ENCODE measurements at regions not wholly inside any gene's neighbourhood (a gene's known extent, or its start where the extent isn't known, plus 50 kb on each side); places are given as distances from the start of the nearest gene placed in this dataset.

DNA sequence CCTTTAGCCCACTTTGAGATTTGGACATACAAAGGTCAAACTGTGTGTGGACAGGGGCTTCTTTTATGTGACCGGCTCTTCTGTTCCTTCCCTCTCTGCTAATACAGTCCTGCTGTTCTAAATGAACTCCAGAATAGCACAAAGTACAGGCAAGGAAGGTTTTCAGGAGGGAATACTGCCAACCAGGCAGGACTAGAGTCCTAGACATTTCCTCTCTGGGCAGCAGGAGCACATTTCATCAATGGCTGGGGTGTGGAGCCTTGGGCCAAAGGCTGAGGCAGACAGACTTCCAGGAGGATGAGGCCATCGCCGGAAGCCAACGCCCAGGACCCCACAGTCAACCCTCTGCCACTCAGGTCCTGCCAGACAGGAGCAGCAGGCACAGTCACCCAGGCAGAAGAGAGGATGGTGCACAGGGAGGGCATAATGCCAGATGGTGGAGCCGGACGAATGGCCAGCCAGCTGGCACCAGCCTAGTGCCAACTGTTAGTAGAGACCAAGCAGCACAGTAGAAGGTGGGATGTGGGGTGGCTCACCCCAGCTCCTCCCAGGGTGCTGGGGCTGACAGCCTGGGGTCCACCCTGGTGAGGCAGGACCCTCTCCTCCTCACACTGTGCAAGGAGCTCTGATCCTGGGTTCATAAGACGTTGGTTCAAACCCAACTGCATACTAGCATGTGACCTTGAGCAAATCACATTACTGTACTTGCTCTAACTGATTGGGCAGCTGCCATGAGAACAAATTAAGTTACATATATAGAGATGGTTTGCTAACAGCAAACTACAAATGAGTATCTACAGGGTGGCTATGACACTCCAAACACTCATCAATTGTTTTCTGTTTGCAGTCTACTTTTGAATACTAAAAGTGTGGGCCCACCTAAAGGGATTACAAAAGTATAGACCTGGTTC lies 410.7 kb downstream of the SIPA1L2 start:
- Mint-ChIP-seq H3K4me3 (ENCODE audit: unreplicated experiment) (no peak overlapping the region), H3K36me3 (ENCODE audit: insufficient read depth, unreplicated experiment) (no peaks in the 10 kb centered on the region), H3K9me3 (ENCODE audit: unreplicated experiment) (no peaks in the 10 kb centered on the region), H3K4me1 (ENCODE audit: low read depth, unreplicated experiment) (no peaks in the 10 kb centered on the region), H3K27me3 (ENCODE audit: insufficient read depth, unreplicated experiment) (no peaks in the 10 kb centered on the region), H3K27ac (ENCODE audit: unreplicated experiment) (no peak overlapping the region)
- H3K4me3 ChIP-seq (ENCODE audit: low read depth, low read length) = no peak overlapping the region
- no peak for DNase-seq
- no peaks in the 10 kb centered on the region for H3K4me1 ChIP-seq
- CTCF ChIA-PET = no interaction called here
- TF ChIP-seq, protein P1, sequence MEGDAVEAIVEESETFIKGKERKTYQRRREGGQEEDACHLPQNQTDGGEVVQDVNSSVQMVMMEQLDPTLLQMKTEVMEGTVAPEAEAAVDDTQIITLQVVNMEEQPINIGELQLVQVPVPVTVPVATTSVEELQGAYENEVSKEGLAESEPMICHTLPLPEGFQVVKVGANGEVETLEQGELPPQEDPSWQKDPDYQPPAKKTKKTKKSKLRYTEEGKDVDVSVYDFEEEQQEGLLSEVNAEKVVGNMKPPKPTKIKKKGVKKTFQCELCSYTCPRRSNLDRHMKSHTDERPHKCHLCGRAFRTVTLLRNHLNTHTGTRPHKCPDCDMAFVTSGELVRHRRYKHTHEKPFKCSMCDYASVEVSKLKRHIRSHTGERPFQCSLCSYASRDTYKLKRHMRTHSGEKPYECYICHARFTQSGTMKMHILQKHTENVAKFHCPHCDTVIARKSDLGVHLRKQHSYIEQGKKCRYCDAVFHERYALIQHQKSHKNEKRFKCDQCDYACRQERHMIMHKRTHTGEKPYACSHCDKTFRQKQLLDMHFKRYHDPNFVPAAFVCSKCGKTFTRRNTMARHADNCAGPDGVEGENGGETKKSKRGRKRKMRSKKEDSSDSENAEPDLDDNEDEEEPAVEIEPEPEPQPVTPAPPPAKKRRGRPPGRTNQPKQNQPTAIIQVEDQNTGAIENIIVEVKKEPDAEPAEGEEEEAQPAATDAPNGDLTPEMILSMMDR (IDR thresholded peaks at IDR 0.05; ENCODE audit: insufficient read depth in 1 of 2, low read depth in 1 of 2, low read length in 1 of 2, severe bottlenecking in 1 of 2, unreplicated experiment in 1 of 2) = no peak
- no peaks in the 10 kb centered on the region for H3K36me3 ChIP-seq (ENCODE audit: control insufficient read depth, insufficient read depth, low read length)
- H3K9me3 ChIP-seq = no peaks in the 10 kb centered on the region
- BruUV-seq (replicated peaks) = no TSS peak
- H3K27me3 ChIP-seq (replicated peaks; ENCODE audit: control insufficient read depth, insufficient read depth, low read length) = no peaks in the 10 kb centered on the region
- POLR2A ChIA-PET = no interaction called here
- intact Hi-C loops (cut with micrococcal nuclease; ENCODE audit: unreplicated experiment) = no loop called here

- Mint-ChIP-seq H3K4me3 (ENCODE audit: unreplicated experiment) (no peak overlapping the region), H3K9me3 (ENCODE audit: unreplicated experiment) (no peaks in the 10 kb centered on the region), H3K36me3 (ENCODE audit: insufficient read depth, unreplicated experiment) (no peaks in the 10 kb centered on the region), H3K27me3 (ENCODE audit: insufficient read depth, unreplicated experiment) (peaks cover 5% of the 10 kb centered on the region), H3K4me1 (ENCODE audit: low read depth, unreplicated experiment) (no peaks in the 10 kb centered on the region), H3K27ac (ENCODE audit: unreplicated experiment) (no peak overlapping the region)
- POLR2A ChIA-PET = no interaction called here
- no peaks in the 10 kb centered on the region for H3K36me3 ChIP-seq (ENCODE audit: control insufficient read depth, insufficient read depth, low read length)
- CTCF ChIA-PET = no interaction called here
- H3K4me1 ChIP-seq = 0 out of 2 replicates have a peak, but pooled peaks cover 5% of the 10 kb centered on the region
- no peaks in the 10 kb centered on the region for H3K9me3 ChIP-seq
- no peaks in the 10 kb centered on the region for H3K27me3 ChIP-seq (replicated peaks; ENCODE audit: control insufficient read depth, insufficient read depth, low read length)
- intact Hi-C loops (cut with micrococcal nuclease; ENCODE audit: unreplicated experiment) = no loop called here
- DNase-seq = no peak
- TF ChIP-seq, protein P1 (IDR thresholded peaks at IDR 0.05; ENCODE audit: insufficient read depth in 1 of 2, low read depth in 1 of 2, low read length in 1 of 2, severe bottlenecking in 1 of 2, unreplicated experiment in 1 of 2) = no peak
- H3K4me3 ChIP-seq (ENCODE audit: low read depth, low read length) = no peak overlapping the region
- no TSS peak for BruUV-seq (replicated peaks)
Measured at GRCh38 chr1:232213928-232214327, 416.0 kb downstream of the SIPA1L2 start.

GRCh38 chr1:232212253-232212652 lies 417.7 kb downstream of the SIPA1L2 start:
- Mint-ChIP-seq H3K4me3 (ENCODE audit: unreplicated experiment) (no peak overlapping the region), H3K4me1 (ENCODE audit: low read depth, unreplicated experiment) (no peaks in the 10 kb centered on the region), H3K27me3 (ENCODE audit: insufficient read depth, unreplicated experiment) (peaks cover 5% of the 10 kb centered on the region), H3K36me3 (ENCODE audit: insufficient read depth, unreplicated experiment) (no peaks in the 10 kb centered on the region), H3K9me3 (ENCODE audit: unreplicated experiment) (no peaks in the 10 kb centered on the region), H3K27ac (ENCODE audit: unreplicated experiment) (no peak overlapping the region)
- intact Hi-C loops (cut with micrococcal nuclease; ENCODE audit: unreplicated experiment) = no loop called here
- TF ChIP-seq, protein P1 (IDR thresholded peaks at IDR 0.05; ENCODE audit: insufficient read depth in 1 of 2, low read depth in 1 of 2, low read length in 1 of 2, severe bottlenecking in 1 of 2, unreplicated experiment in 1 of 2) = no peak
- Histone ChIP-seq H3K36me3 (ENCODE audit: control insufficient read depth, insufficient read depth, low read length) (no peaks in the 10 kb centered on the region), H3K4me3 (ENCODE audit: low read depth, low read length) (no peak overlapping the region), H3K9me3 (no peaks in the 10 kb centered on the region), H3K27me3 (replicated peaks; ENCODE audit: control insufficient read depth, insufficient read depth, low read length) (no peaks in the 10 kb centered on the region), H3K4me1 (0 out of 2 replicates have a peak, but pooled peaks cover 5% of the 10 kb centered on the region)
- ChIA-PET CTCF (interaction anchor here (0.6 kb wide), 1 partner anchor 75 kb away, joined by 3 read pairs; no protein-coding TSS in a partner anchor), POLR2A (no interaction called here)
- no peak for DNase-seq
- BruUV-seq (replicated peaks) = no TSS peak
